Mesothelial cell of epicardium (in vitro differentiated cells): ENCODE measurements at regions not wholly inside any gene's neighbourhood (a gene's known extent, or its start where the extent isn't known, plus 50 kb on each side); places are given as distances from the start of the nearest gene placed in this dataset.
"Not testable (repeated sequence)": the region's sequence is repeated elsewhere in the genome, so short reads cannot be mapped to it uniquely, and the experiment has no call there.

Experiments used
- DNase-seq, 2 experiments: peaks; one replicate each; pipeline ENCODE4 v3.0.0; 2021; ENCODE audit warnings: low spot score in 2 of 2; ENCODE audit not compliant: unreplicated experiment in 2 of 2
- H3K27ac Mint-ChIP-seq: 2 replicates; pipeline ENCODE4 v1.8.0; 2021; ENCODE audit warnings: mixed read lengths
- H3K27me3 Mint-ChIP-seq: 2 replicates; pipeline ENCODE4 v1.8.0; 2021; ENCODE audit warnings: low read depth, mixed read lengths
- H3K36me3 Mint-ChIP-seq: 2 replicates; pipeline ENCODE4 v1.8.0; 2021; ENCODE audit warnings: mixed read lengths
- H3K4me1 Mint-ChIP-seq: 2 replicates; pipeline ENCODE4 v1.8.0; 2021; ENCODE audit warnings: mixed read lengths
- H3K4me3 Mint-ChIP-seq: 2 replicates; pipeline ENCODE4 v1.8.0; 2021; ENCODE audit warnings: mild to moderate bottlenecking, moderate library complexity, mixed read lengths
- H3K9me3 Mint-ChIP-seq: 2 replicates; pipeline ENCODE4 v1.8.0; 2021; ENCODE audit warnings: mixed read lengths
- CTCF ChIP-seq: fragments of 200-600 bp; sonication (generic); IDR thresholded peaks from one replicate; pipeline ENCODE4 v1.5.0; 2021; ENCODE audit warnings: antibody characterized with exemption; ENCODE audit not compliant: unreplicated experiment

GRCh38 chr20:48404598-48404997 lies 423.2 kb downstream of the PREX1 start:
- peak; percentile 49 for TF ChIP-seq CTCF
- H3K4me3 Mint-ChIP-seq = no peak overlapping the region
- peaks cover 4% of the 10 kb centered on the region for H3K4me1 Mint-ChIP-seq
- H3K9me3 Mint-ChIP-seq = no peaks in the 10 kb centered on the region
- no peak for DNase-seq
- H3K27ac Mint-ChIP-seq = no peak overlapping the region
- peaks cover 3% of the 10 kb centered on the region for H3K27me3 Mint-ChIP-seq
- no peaks in the 10 kb centered on the region for H3K36me3 Mint-ChIP-seq

GRCh38 chr20:48403167-48403761 lies 424.5 kb downstream of the PREX1 start:
- H3K4me1 Mint-ChIP-seq = peaks cover 10% of the 10 kb centered on the region
- H3K27ac Mint-ChIP-seq = no peak overlapping the region
- H3K36me3 Mint-ChIP-seq = no peaks in the 10 kb centered on the region
- H3K9me3 Mint-ChIP-seq = no peaks in the 10 kb centered on the region
- H3K4me3 Mint-ChIP-seq = no peak overlapping the region
- peaks cover 1% of the 10 kb centered on the region for H3K27me3 Mint-ChIP-seq
- no peak for TF ChIP-seq CTCF
- DNase-seq = no peak

GRCh38 chr20:48401359-48401758 lies 426.4 kb downstream of the PREX1 start:
- no peak for DNase-seq
- H3K4me3 Mint-ChIP-seq = no peak overlapping the region
- peaks cover 22% of the 10 kb centered on the region for H3K4me1 Mint-ChIP-seq
- no peak for TF ChIP-seq CTCF
- H3K27ac Mint-ChIP-seq = no peak overlapping the region
- no peaks in the 10 kb centered on the region for H3K36me3 Mint-ChIP-seq
- H3K9me3 Mint-ChIP-seq = no peaks in the 10 kb centered on the region
- peaks cover 1% of the 10 kb centered on the region for H3K27me3 Mint-ChIP-seq

GRCh38 chr20:48400009-48400408 lies 427.8 kb downstream of the PREX1 start:
- peaks cover 1% of the 10 kb centered on the region for H3K27me3 Mint-ChIP-seq
- no peak overlapping the region for H3K27ac Mint-ChIP-seq
- DNase-seq = no peak
- H3K4me3 Mint-ChIP-seq = no peak overlapping the region
- no peaks in the 10 kb centered on the region for H3K9me3 Mint-ChIP-seq
- TF ChIP-seq CTCF = no peak
- no peaks in the 10 kb centered on the region for H3K36me3 Mint-ChIP-seq
- peaks cover 36% of the 10 kb centered on the region for H3K4me1 Mint-ChIP-seq

- peaks cover 7% of the 10 kb centered on the region for H3K27me3 Mint-ChIP-seq
Observed at GRCh38 chr20:48398506-48399449, 429.0 kb downstream of the PREX1 start.

GRCh38 chr20:48396981-48397861 lies 430.6 kb downstream of the PREX1 start:
- DNase-seq, H3K9me3 Mint-ChIP-seq, H3K27ac Mint-ChIP-seq, H3K36me3 Mint-ChIP-seq, H3K27me3 Mint-ChIP-seq, H3K4me3 Mint-ChIP-seq: not testable (repeated sequence)
- peaks cover 46% of the 10 kb centered on the region for H3K4me1 Mint-ChIP-seq

More at GRCh38 chr20:48398506-48399449, 429.0 kb downstream of the PREX1 start:
- no peaks in the 10 kb centered on the region for H3K9me3 Mint-ChIP-seq
- peaks cover 46% of the 10 kb centered on the region for H3K4me1 Mint-ChIP-seq
- H3K36me3 Mint-ChIP-seq = no peaks in the 10 kb centered on the region
- no peak overlapping the region for H3K27ac Mint-ChIP-seq
- DNase-seq = no peak
- H3K4me3 Mint-ChIP-seq = no peak overlapping the region
- no peak for TF ChIP-seq CTCF
